DOHH2 (cell line): ENCODE measurements at regions not wholly inside any gene's neighbourhood (a gene's known extent, or its start where the extent isn't known, plus 50 kb on each side); places are given as distances from the start of the nearest gene placed in this dataset.
"Not testable (repeated sequence)": the region's sequence is repeated elsewhere in the genome, so short reads cannot be mapped to it uniquely, and the experiment has no call there.

Experiments used
- H3F3A ChIP-seq: fragments of 200-600 bp; sonication (generic), shearing (Covaris generic); 2 replicates; pipeline ENCODE4 v1.6.0; 2016; ENCODE audit warnings: antibody characterized with exemption, mild to moderate bottlenecking; ENCODE audit not compliant: control insufficient read depth, insufficient read depth
- H3K27ac ChIP-seq: fragments of 200-600 bp; sonication (generic); 2 replicates; pipeline ENCODE4 v1.5.1; 2014; ENCODE audit warnings: low read depth, mild to moderate bottlenecking, low read length, moderate library complexity
- H3K27me3 ChIP-seq: fragments of 200-600 bp; sonication (generic); 2 replicates; pipeline ENCODE4 v1.6.1; 2014; ENCODE audit warnings: mild to moderate bottlenecking, low read length, mixed read lengths; ENCODE audit not compliant: control insufficient read depth
- H3K36me3 ChIP-seq: fragments of 200-600 bp; sonication (generic); 2 replicates; pipeline ENCODE4 v1.6.1; 2014; ENCODE audit warnings: mild to moderate bottlenecking, low read length, moderate library complexity, mixed read lengths; ENCODE audit not compliant: control insufficient read depth
- H3K4me1 ChIP-seq: fragments of 200-600 bp; sonication (generic); 2 replicates; pipeline ENCODE4 v1.6.1; 2014; ENCODE audit warnings: mild to moderate bottlenecking, low read length, mixed read lengths; ENCODE audit not compliant: control insufficient read depth
- H3K4me2 ChIP-seq: fragments of 200-600 bp; sonication (generic); 2 replicates; pipeline ENCODE4 v1.6.0; 2014; ENCODE audit warnings: mild to moderate bottlenecking, low read length, moderate library complexity
- H3K4me3 ChIP-seq: fragments of 200-600 bp; sonication (generic); 2 replicates; pipeline ENCODE4 v1.5.1; 2014; ENCODE audit warnings: mild to moderate bottlenecking, low read length, mixed read lengths
- H3K79me2 ChIP-seq: fragments of 200-600 bp; sonication (generic); 2 replicates; pipeline ENCODE4 v1.6.1; 2014; ENCODE audit warnings: mild to moderate bottlenecking, low read length, mixed read lengths; ENCODE audit not compliant: control insufficient read depth
- H3K9me2 ChIP-seq: fragments of 200-600 bp; sonication (generic); replicated peaks from 2 replicates; pipeline ENCODE4 v1.6.1; 2014; ENCODE audit warnings: mild to moderate bottlenecking, low read length, mixed read lengths; ENCODE audit not compliant: control insufficient read depth
- H3K9me3 ChIP-seq: fragments of 200-600 bp; sonication (generic); 2 replicates; pipeline ENCODE4 v1.6.1; 2014; ENCODE audit warnings: antibody characterized with exemption, low read length, mixed read lengths; ENCODE audit not compliant: control insufficient read depth, insufficient read depth
- H4K20me1 ChIP-seq: fragments of 200-600 bp; sonication (generic); 2 replicates; pipeline ENCODE4 v1.6.0; 2014; ENCODE audit warnings: low read depth, mild to moderate bottlenecking, antibody characterized with exemption, low read length, moderate library complexity; ENCODE audit not compliant: control insufficient read depth, insufficient read depth

DNA sequence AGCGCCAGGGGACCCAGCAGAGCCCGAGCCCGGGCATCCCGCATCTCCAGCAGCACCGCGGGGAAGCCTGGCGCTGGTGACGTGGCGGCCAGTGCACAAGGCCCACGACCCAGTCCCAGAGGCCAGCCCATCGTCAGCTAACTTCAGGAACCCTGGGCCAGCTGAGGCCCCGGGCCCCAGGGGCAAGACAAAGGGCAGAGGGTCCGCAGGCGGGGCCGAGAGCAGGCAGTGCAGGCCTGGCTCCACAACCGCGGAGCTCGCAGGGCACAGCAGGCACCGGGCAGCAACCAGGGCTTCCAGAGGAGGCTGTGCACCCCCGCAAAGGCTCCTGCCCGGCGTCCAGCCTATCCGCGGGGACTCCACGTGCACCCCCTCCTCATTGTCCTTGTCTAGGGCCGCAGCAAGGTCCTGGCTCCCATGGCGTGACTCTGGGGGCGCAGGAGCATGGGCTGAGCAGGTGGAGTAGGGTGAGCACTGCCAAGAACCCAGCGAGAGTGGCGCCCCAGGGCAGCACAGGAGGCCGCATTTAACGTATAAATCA, 352.5 kb downstream of the KCNJ18 start:
- not testable (repeated sequence) for H3K36me3 ChIP-seq, H3K79me2 ChIP-seq, H3K9me2 ChIP-seq, H4K20me1 ChIP-seq, H3K27me3 ChIP-seq, H3F3A ChIP-seq, H3K27ac ChIP-seq, H3K9me3 ChIP-seq, H3K4me2 ChIP-seq, H3K4me1 ChIP-seq, H3K4me3 ChIP-seq

GRCh38 chr17:22047521-22047920, 355.2 kb downstream of the KCNJ18 start:
- not testable (repeated sequence) for H3K4me2 ChIP-seq

GRCh38 chr17:22048226-22048625, 355.9 kb downstream of the KCNJ18 start:
- H3K4me3 ChIP-seq, H3K4me1 ChIP-seq, H4K20me1 ChIP-seq, H3K36me3 ChIP-seq, H3F3A ChIP-seq, H3K9me3 ChIP-seq, H3K4me2 ChIP-seq, H3K27me3 ChIP-seq, H3K27ac ChIP-seq, H3K9me2 ChIP-seq, H3K79me2 ChIP-seq: not testable (repeated sequence)

More at GRCh38 chr17:22047521-22047920, 355.2 kb downstream of the KCNJ18 start:
- not testable (repeated sequence) for H3F3A ChIP-seq, H3K4me3 ChIP-seq, H3K9me2 ChIP-seq, H3K9me3 ChIP-seq, H3K4me1 ChIP-seq, H3K79me2 ChIP-seq, H3K36me3 ChIP-seq, H3K27ac ChIP-seq, H4K20me1 ChIP-seq, H3K27me3 ChIP-seq

DNA sequence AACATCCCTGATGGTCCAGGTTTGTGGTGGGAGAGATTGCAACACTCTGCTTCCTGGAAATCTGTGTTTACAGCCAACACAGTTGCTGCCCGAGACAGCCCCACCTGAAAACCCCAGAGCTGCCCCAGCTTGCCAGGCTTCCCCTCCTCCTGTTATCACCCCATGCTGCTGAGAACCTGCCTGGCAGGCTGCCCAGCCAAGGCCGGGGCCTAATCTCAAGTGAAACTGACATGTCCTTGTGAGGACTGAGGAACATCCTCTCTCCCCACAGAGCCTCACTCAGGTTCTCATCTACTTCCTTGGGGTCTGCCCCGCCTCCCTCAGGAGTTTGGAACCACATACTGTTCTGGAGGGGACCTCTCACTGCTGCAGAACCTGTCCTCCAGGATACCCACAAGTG, 358.4 kb downstream of the KCNJ18 start:
- H3K27ac ChIP-seq, H3K4me2 ChIP-seq, H3K4me1 ChIP-seq, H3K36me3 ChIP-seq, H3K4me3 ChIP-seq, H3K79me2 ChIP-seq, H4K20me1 ChIP-seq, H3F3A ChIP-seq, H3K27me3 ChIP-seq, H3K9me2 ChIP-seq, H3K9me3 ChIP-seq: not testable (repeated sequence)

GRCh38 chr17:22052715-22053114, 360.4 kb downstream of the KCNJ18 start:
- not testable (repeated sequence) for H3K9me3 ChIP-seq, H4K20me1 ChIP-seq, H3K27ac ChIP-seq, H3F3A ChIP-seq, H3K79me2 ChIP-seq, H3K4me1 ChIP-seq, H3K9me2 ChIP-seq, H3K4me2 ChIP-seq, H3K27me3 ChIP-seq, H3K36me3 ChIP-seq, H3K4me3 ChIP-seq

- H3K4me1 ChIP-seq, H3K27ac ChIP-seq, H3K9me2 ChIP-seq, H3K79me2 ChIP-seq, H3K9me3 ChIP-seq, H3K4me2 ChIP-seq, H3K4me3 ChIP-seq, H3F3A ChIP-seq, H4K20me1 ChIP-seq, H3K27me3 ChIP-seq, H3K36me3 ChIP-seq: not testable (repeated sequence)
These were observed 364.2 kb downstream of the KCNJ18 start for GRCh38 chr17:22056566-22056965.

- not testable (repeated sequence) for H3K9me2 ChIP-seq, H3K36me3 ChIP-seq, H3K4me1 ChIP-seq, H3K27ac ChIP-seq, H3K4me2 ChIP-seq, H3F3A ChIP-seq, H4K20me1 ChIP-seq, H3K79me2 ChIP-seq, H3K27me3 ChIP-seq, H3K4me3 ChIP-seq, H3K9me3 ChIP-seq
These were observed 383.6 kb downstream of the KCNJ18 start for GRCh38 chr17:22075918-22076317.

DNA sequence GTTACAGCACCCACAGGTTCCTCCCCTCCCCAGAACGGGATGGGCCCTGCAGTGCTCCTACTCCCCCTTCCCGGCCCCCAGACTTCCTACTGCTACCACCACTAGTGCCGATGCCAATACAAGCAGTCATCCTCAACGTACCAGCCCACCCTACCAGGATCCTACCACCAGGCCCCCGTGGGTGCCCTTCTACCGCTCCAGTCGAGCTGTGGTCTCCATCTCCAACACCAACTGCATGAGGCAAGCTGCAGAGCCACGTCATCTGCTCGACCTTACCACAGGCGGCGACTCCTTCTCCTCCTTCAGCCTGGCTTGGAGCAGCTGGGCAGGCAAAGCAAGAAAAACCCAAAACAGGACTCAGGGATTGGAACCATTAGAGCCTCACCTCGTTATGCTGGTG, 396.3 kb downstream of the KCNJ18 start:
- not testable (repeated sequence) for H3K4me1 ChIP-seq, H3K27me3 ChIP-seq, H4K20me1 ChIP-seq, H3F3A ChIP-seq, H3K27ac ChIP-seq, H3K36me3 ChIP-seq, H3K9me3 ChIP-seq, H3K4me3 ChIP-seq, H3K9me2 ChIP-seq, H3K4me2 ChIP-seq, H3K79me2 ChIP-seq
